ENCODE measurements at regions not wholly inside any gene's neighbourhood (a gene's known extent, or its start where the extent isn't known, plus 50 kb on each side); places are given as distances from the start of the nearest gene placed in this dataset.
A peak's percentile ranks its signal among the peaks of the same experiment; 100 is the strongest.
"Not testable (repeated sequence)": the region's sequence is repeated elsewhere in the genome, so short reads cannot be mapped to it uniquely, and the experiment has no call there.

DNA sequence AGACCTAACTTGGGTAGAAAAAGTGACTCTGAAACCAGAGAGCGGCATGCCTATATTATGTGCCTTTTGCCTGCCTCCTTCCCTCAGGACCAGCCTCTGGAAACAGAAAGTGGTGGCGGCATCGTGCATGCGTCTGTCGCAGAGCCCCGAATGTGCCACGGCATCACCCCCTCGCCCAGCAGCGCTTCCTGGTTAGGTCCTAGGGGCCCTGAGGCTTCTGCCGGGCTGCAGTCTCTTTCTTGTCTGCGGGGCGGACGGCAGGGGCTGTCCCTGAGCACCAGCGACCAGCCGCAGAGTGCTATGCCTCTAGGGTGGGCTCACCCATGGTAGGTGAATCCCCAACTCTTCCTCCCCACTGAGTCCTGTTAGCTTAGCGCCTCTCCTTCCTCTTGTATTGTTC is 68.7 kb downstream of the VSIG4 start:
- H3K36me3 ChIP-seq: no peaks in the 10 kb centered on the region
- peaks cover 44 to 64% (median 56%) of the 10 kb centered on the region in 11 experiments for H3K27me3 ChIP-seq
- TF ChIP-seq Cebpa-rat (IDR thresholded peaks at IDR 0.05): no peak
- no peak overlapping the region for H3K9ac ChIP-seq
- H3K9me3 ChIP-seq (replicated peaks in 1 of 11): peaks cover 0 to 13% (median 7%) of the 10 kb centered on the region in 11 experiments; a peak in 14 of 22 replicates
- no peak overlapping the region for H3K4me2 ChIP-seq
- no peak overlapping the region for H3K4me3 ChIP-seq
- no peak overlapping the region for H3K27ac ChIP-seq
- no peaks in the 10 kb centered on the region for H4K20me1 ChIP-seq
- no peaks in the 10 kb centered on the region for H3K4me1 ChIP-seq

DNA sequence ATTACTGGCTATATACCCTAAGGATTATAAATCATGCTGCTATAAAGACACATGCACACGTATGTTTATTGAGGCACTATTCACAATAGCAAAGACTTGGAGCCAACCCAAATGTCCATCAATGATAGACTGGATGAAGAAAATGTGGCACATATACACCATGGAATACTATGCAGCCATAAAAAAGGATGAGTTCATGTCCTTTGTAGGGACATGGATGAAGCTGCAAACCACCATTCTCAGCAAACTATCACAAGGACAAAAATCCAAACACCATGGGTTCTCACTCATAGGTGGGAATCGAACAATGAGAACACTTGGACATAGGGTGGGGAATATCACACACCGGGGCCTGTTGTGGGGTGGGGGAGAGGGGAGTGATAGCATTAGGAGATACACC is 72.7 kb downstream of the VSIG4 start:
- not testable (repeated sequence) for H3K4me2 ChIP-seq, H3K9ac ChIP-seq, H3K4me1 ChIP-seq, H3K36me3 ChIP-seq, H4K20me1 ChIP-seq, H3K4me3 ChIP-seq, H3K27ac ChIP-seq
- Histone ChIP-seq H3K9me3 (replicated peaks in 1 of 11) (peaks cover 0 to 23% (median 14%) of the 10 kb centered on the region in 11 experiments; a peak in 17 of 22 replicates), H3K27me3 (peaks cover 30 to 54% (median 39%) of the 10 kb centered on the region in 11 experiments)

- H3K4me2 ChIP-seq: no peak overlapping the region
- TF ChIP-seq Cebpa-rat (IDR thresholded peaks at IDR 0.05): no peak
- peaks cover 6 to 38% (median 16%) of the 10 kb centered on the region in 11 experiments; a peak in 13 of 22 replicates for H3K27me3 ChIP-seq
- no peak overlapping the region for H3K9ac ChIP-seq
- H3K36me3 ChIP-seq: no peaks in the 10 kb centered on the region
- no peak overlapping the region for H3K27ac ChIP-seq
- H4K20me1 ChIP-seq: no peaks in the 10 kb centered on the region
- no peaks in the 10 kb centered on the region for H3K4me1 ChIP-seq
- peaks cover 7 to 38% (median 27%) of the 10 kb centered on the region in 11 experiments; a peak in 19 of 22 replicates for H3K9me3 ChIP-seq (replicated peaks in 1 of 11)
- no peak overlapping the region for H3K4me3 ChIP-seq
Observed at GRCh38 chrX:65961714-65962113, 78.2 kb downstream of the VSIG4 start.

- Histone ChIP-seq H3K27me3 (peaks cover 12 to 90% (median 77%) of the 10 kb centered on the region in 11 experiments; a peak in 21 of 22 replicates), H3K9me3 (replicated peaks in 1 of 11) (peaks cover 14 to 30% (median 18%) of the 10 kb centered on the region in 11 experiments), H3K27ac (no peak overlapping the region), H3K4me1 (no peaks in the 10 kb centered on the region), H3K4me2 (no peak overlapping the region), H3K4me3 (no peak overlapping the region), H3K36me3 (no peaks in the 10 kb centered on the region), H3K9ac (no peak overlapping the region), H4K20me1 (no peaks in the 10 kb centered on the region)
- no peak for TF ChIP-seq Cebpa-rat (IDR thresholded peaks at IDR 0.05)
Observed at GRCh38 chrX:65948103-65948502, 91.8 kb downstream of the VSIG4 start.

- H4K20me1 ChIP-seq: no peaks in the 10 kb centered on the region
- H3K4me2 ChIP-seq: no peak overlapping the region
- no peaks in the 10 kb centered on the region for H3K4me1 ChIP-seq
- H3K9ac ChIP-seq: no peak overlapping the region
- H3K4me3 ChIP-seq: no peak overlapping the region
- H3K27me3 ChIP-seq: peaks cover 10 to 72% (median 54%) of the 10 kb centered on the region in 11 experiments; a peak in 20 of 22 replicates
- TF ChIP-seq Cebpa-rat (IDR thresholded peaks at IDR 0.05): no peak
- H3K9me3 ChIP-seq (replicated peaks in 1 of 11): peaks cover 34 to 59% (median 41%) of the 10 kb centered on the region in 11 experiments
- no peak overlapping the region for H3K27ac ChIP-seq
- H3K36me3 ChIP-seq: no peaks in the 10 kb centered on the region
Observed at GRCh38 chrX:65941775-65942174, 98.1 kb downstream of the VSIG4 start.

DNA sequence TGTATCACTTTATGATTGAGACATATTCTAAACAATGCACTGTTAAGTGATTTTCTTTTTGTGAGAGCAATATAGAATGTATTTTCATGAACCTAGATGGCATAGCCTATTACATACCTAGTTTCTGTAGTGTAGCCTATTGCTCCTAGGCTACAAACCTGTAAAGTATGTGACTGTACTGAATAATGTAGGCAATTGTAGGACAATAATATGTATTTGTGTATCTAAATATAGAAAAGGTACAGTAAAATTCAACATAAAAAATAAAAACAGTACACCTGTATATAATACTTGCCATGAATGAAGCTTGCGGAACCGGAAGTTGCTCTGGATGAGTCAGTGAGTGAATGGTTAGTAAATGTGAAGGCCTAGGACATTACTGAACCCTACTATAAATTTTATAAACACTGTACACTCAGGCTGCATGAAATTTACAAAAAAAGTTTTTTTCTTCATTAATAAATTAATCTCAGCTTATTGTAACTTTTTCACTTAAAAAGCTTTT is 106.7 kb downstream of the VSIG4 start:
- TF ChIP-seq Cebpa-rat (IDR thresholded peaks at IDR 0.05): no peak
- no peak overlapping the region for H3K4me2 ChIP-seq
- H3K27ac ChIP-seq: no peak overlapping the region
- H3K36me3 ChIP-seq: no peaks in the 10 kb centered on the region
- peaks cover 14 to 50% (median 36%) of the 10 kb centered on the region in 11 experiments; a peak in 21 of 22 replicates for H3K9me3 ChIP-seq (replicated peaks in 1 of 11)
- H3K4me1 ChIP-seq: no peaks in the 10 kb centered on the region
- H3K4me3 ChIP-seq: no peak overlapping the region
- no peak overlapping the region for H3K9ac ChIP-seq
- H3K27me3 ChIP-seq: peaks cover 11 to 48% (median 38%) of the 10 kb centered on the region in 11 experiments; a peak in 20 of 22 replicates
- no peaks in the 10 kb centered on the region for H4K20me1 ChIP-seq

DNA sequence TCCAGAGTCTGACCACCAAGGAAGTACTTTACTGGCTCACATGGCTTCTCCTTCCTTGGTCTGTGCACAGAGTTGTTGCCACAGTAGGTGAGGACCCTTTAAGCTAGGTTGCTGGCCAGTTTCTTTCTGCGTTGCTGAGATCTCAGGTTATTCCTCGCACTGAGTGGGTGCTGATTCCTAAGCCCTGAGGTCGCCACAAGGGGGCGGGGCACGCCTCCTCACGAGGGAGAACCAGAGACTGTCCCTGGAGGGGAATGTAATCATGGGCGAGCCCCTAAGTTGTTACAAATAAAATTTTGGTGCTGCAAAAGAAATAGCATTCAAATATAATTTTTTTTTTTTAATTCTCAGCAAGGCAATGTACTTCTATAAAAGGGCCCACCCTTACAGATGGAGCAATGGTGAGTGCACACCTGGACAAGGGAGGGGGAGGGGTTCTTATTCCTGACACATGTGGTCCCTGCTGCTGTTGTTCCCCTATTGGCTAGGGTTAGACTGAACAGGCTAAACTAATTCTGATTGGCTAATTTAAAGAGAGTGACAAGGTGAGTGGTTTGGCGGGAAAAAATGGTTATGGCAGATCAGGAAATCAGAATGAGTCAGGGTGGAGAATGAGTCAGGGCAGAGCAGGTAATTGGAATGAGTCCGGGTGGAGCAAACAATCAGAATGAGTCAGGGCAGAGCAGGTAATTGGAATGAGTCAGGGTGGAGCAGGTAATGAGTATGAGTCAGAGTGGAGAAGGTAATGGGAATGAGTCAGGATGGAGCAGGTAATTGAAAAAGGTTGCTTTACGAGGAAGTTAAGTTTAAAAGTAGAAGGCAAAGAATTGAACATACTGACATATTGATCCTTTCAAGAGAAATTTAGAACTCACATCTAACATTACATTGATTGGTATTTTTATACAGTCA is 107.5 kb downstream of the VSIG4 start:
- Histone ChIP-seq H3K27me3 (peaks cover 11 to 52% (median 37%) of the 10 kb centered on the region in 11 experiments; a peak in 20 of 22 replicates), H3K4me2 (no peak overlapping the region), H3K27ac (no peak overlapping the region), H3K9ac (no peak overlapping the region), H4K20me1 (no peaks in the 10 kb centered on the region), H3K9me3 (replicated peaks in 1 of 11) (peaks cover 14 to 52% (median 40%) of the 10 kb centered on the region in 11 experiments; a peak in 21 of 22 replicates), H3K4me1 (peaks cover 0 to 1% (median 0%) of the 10 kb centered on the region in 10 experiments; a peak in 7 of 20 replicates), H3K4me3 (no peak overlapping the region), H3K36me3 (no peaks in the 10 kb centered on the region)
- no peak for TF ChIP-seq Cebpa-rat (IDR thresholded peaks at IDR 0.05)

DNA sequence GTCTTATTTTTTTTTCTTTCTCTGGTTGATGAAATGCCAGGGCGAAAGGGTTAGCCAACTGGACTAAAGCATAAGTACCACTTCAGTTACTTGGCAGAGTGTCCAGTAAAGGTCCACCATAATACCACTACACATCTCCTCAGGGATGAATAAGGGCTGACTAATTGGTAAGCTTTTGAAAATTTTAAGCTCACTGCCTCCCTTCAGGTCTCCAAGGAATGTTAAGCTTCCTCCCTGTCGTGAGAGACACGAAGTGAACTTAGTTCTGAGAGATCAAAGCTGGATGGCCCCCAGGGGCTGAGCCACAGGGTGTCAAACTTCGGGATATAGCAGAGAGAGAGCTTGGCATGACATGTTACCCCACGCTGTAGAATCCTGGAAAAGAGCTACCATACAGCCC is 111.4 kb downstream of the VSIG4 start:
- H3K27me3 ChIP-seq: peaks cover 20 to 75% (median 53%) of the 10 kb centered on the region in 11 experiments; a peak in 20 of 22 replicates
- no peaks in the 10 kb centered on the region for H4K20me1 ChIP-seq
- peaks cover 28 to 66% (median 48%) of the 10 kb centered on the region in 11 experiments for H3K9me3 ChIP-seq (replicated peaks in 1 of 11)
- H3K27ac ChIP-seq: peak overlapping the region in 2 of 11 experiments; percentile 1 to 32; a peak in 2 of 22 replicates
- peaks cover 17 to 34% (median 29%) of the 10 kb centered on the region in 10 experiments for H3K4me1 ChIP-seq
- H3K4me3 ChIP-seq: no peak overlapping the region
- no peaks in the 10 kb centered on the region for H3K36me3 ChIP-seq
- no peak for TF ChIP-seq Cebpa-rat (IDR thresholded peaks at IDR 0.05)
- peak overlapping the region in 1 of 11 experiments; percentile 5; a peak in 1 of 22 replicates for H3K4me2 ChIP-seq
- H3K9ac ChIP-seq: no peak overlapping the region

DNA sequence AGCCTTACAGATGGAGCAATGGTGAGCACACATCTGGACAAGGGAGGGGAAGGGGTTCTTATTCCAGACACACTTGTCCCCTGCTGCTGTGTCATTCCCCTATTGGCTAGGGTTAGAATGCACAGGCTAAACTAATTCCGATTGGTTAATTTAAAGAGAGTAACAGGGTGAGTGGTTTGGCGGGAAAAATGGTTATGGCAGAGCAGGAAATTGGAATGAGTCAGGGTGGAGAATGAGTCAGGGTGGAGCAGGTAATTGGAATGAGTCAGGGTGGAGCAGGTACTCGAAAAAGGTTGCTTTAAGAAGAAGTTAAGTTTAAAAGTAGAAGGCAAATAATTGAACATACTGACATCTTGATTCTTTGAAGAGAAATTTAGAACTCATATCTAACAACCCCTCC is 112.5 kb downstream of the VSIG4 start:
- Histone ChIP-seq H3K9me3 (replicated peaks in 1 of 11) (peaks cover 22 to 60% (median 39%) of the 10 kb centered on the region in 11 experiments; a peak in 21 of 22 replicates), H3K27me3 (peaks cover 32 to 83% (median 64%) of the 10 kb centered on the region in 11 experiments; a peak in 20 of 22 replicates), H3K4me1 (peaks cover 17 to 41% (median 29%) of the 10 kb centered on the region in 10 experiments), H3K27ac (peak overlapping the region in 8 of 11 experiments; percentile 75 to 91 (median 86); a peak in 16 of 22 replicates), H3K4me2 (peak overlapping the region in 8 of 11 experiments; percentile 14 to 79 (median 68); a peak in 8 of 22 replicates)
- not testable (repeated sequence) for H3K9ac ChIP-seq, H4K20me1 ChIP-seq, H3K4me3 ChIP-seq, H3K36me3 ChIP-seq
